ENCODE measurements at regions not wholly inside any gene's neighbourhood (a gene's known extent, or its start where the extent isn't known, plus 50 kb on each side); places are given as distances from the start of the nearest gene placed in this dataset.
"Not testable (repeated sequence)": the region's sequence is repeated elsewhere in the genome, so short reads cannot be mapped to it uniquely, and the experiment has no call there.

- Histone ChIP-seq H3K27me3 (no peaks in the 10 kb centered on the region), H3K9me3 (no peaks in the 10 kb centered on the region), H3K36me3 (no peaks in the 10 kb centered on the region), H3K4me1 (peaks cover 0 to 11% (median 5%) of the 10 kb centered on the region in 4 donors), H3K27ac (no peak overlapping the region), H3K4me3 (no peak overlapping the region)
- WGBS, 2 donors (ENCODE audit: low coverage in 1 of 2) = 71 to 86% methylated on average over 3 of the region's 3 CpGs
- no peak for TF ChIP-seq EP300 (IDR thresholded peaks at IDR 0.05; ENCODE audit: low read depth)
- TF ChIP-seq POLR2A (IDR thresholded peaks at IDR 0.05) = no peak
- TF ChIP-seq POLR2AphosphoS5 (IDR thresholded peaks at IDR 0.05) = no peak
- intact Hi-C loops (cut with DNase I; ENCODE audit: low total_unique reads) = no loop called here
- no peak for DNase-seq
- in situ Hi-C loops (cut with MboI; ENCODE audit: low pct_ligation_motif_present in 1 of 4, low pct_unique_long_range_greater_than_20kb in 1 of 4, low sequenced_read_pairs in 3 of 4) = no loop called here
Measured at GRCh38 chr3:72515281-72515680, 333.0 kb downstream of the SHQ1 start.

- DNase-seq = no peak
- WGBS, 2 donors (ENCODE audit: low coverage in 1 of 2) = 67 to 88% methylated on average over 2 to 3 of the region's 3 CpGs
- in situ Hi-C loops (cut with MboI; ENCODE audit: low pct_ligation_motif_present in 1 of 4, low pct_unique_long_range_greater_than_20kb in 1 of 4, low sequenced_read_pairs in 3 of 4) = no loop called here
- H3K4me1 ChIP-seq = no peaks in the 10 kb centered on the region
- no peaks in the 10 kb centered on the region for H3K9me3 ChIP-seq
- no peak overlapping the region for H3K4me3 ChIP-seq
- intact Hi-C loops (cut with DNase I; ENCODE audit: low total_unique reads) = no loop called here
- TF ChIP-seq POLR2AphosphoS5 (IDR thresholded peaks at IDR 0.05) (no peak), EP300 (IDR thresholded peaks at IDR 0.05; ENCODE audit: low read depth) (no peak), POLR2A (IDR thresholded peaks at IDR 0.05) (no peak), CTCF (IDR thresholded peaks at IDR 0.05) (no peak)
- H3K27ac ChIP-seq = no peak overlapping the region
- H3K27me3 ChIP-seq = no peaks in the 10 kb centered on the region
- no peaks in the 10 kb centered on the region for H3K36me3 ChIP-seq
Measured at GRCh38 chr3:72510247-72510646, 338.0 kb downstream of the SHQ1 start.

GRCh38 chr3:72505539-72506405 lies 342.5 kb downstream of the SHQ1 start:
- TF ChIP-seq POLR2A (IDR thresholded peaks at IDR 0.05) = no peak
- no peak for TF ChIP-seq CTCF (IDR thresholded peaks at IDR 0.05)
- no peak for TF ChIP-seq POLR2AphosphoS5 (IDR thresholded peaks at IDR 0.05)
- no peak for TF ChIP-seq EP300 (IDR thresholded peaks at IDR 0.05; ENCODE audit: low read depth)
- no peak for DNase-seq
- intact Hi-C loops (cut with DNase I; ENCODE audit: low total_unique reads) = no loop called here
- in situ Hi-C loops (cut with MboI; ENCODE audit: low pct_ligation_motif_present in 1 of 4, low pct_unique_long_range_greater_than_20kb in 1 of 4, low sequenced_read_pairs in 3 of 4) = no loop called here
- no peaks in the 10 kb centered on the region for H3K9me3 ChIP-seq
- no peak overlapping the region for H3K27ac ChIP-seq
- H3K36me3 ChIP-seq = no peaks in the 10 kb centered on the region
- no peaks in the 10 kb centered on the region for H3K27me3 ChIP-seq
- WGBS, 2 donors (ENCODE audit: low coverage in 1 of 2) = 78 to 81% methylated on average over 5 to 6 of the region's 6 CpGs
- H3K4me3 ChIP-seq = no peak overlapping the region
- H3K4me1 ChIP-seq = no peaks in the 10 kb centered on the region

GRCh38 chr3:72497501-72497900 lies 350.7 kb downstream of the SHQ1 start:
- intact Hi-C loops (cut with DNase I; ENCODE audit: low total_unique reads); H3K4me1 ChIP-seq; H3K27me3 ChIP-seq; H3K9me3 ChIP-seq; DNase-seq; H3K27ac ChIP-seq; H3K4me3 ChIP-seq; in situ Hi-C loops (cut with MboI; ENCODE audit: low pct_ligation_motif_present in 1 of 4, low pct_unique_long_range_greater_than_20kb in 1 of 4, low sequenced_read_pairs in 3 of 4); H3K36me3 ChIP-seq: not testable (repeated sequence)
- WGBS, 2 donors (ENCODE audit: low coverage in 1 of 2) = 85 to 87% methylated on average over 3 to 7 of the region's 7 CpGs

- no peak for DNase-seq
- intact Hi-C loops (cut with DNase I; ENCODE audit: low total_unique reads) = no loop called here
- WGBS, 2 donors (ENCODE audit: low coverage in 1 of 2) = 58 to 80% methylated on average over 3 of the region's 4 CpGs
- H3K27ac ChIP-seq = no peak overlapping the region
- no peaks in the 10 kb centered on the region for H3K36me3 ChIP-seq
- TF ChIP-seq CTCF (IDR thresholded peaks at IDR 0.05) = no peak
- TF ChIP-seq POLR2AphosphoS5 (IDR thresholded peaks at IDR 0.05) = no peak
- TF ChIP-seq EP300 (IDR thresholded peaks at IDR 0.05; ENCODE audit: low read depth) = no peak
- no peak for TF ChIP-seq POLR2A (IDR thresholded peaks at IDR 0.05)
- in situ Hi-C loops (cut with MboI; ENCODE audit: low pct_ligation_motif_present in 1 of 4, low pct_unique_long_range_greater_than_20kb in 1 of 4, low sequenced_read_pairs in 3 of 4) = no loop called here
- no peaks in the 10 kb centered on the region for H3K9me3 ChIP-seq
- no peak overlapping the region for H3K4me3 ChIP-seq
- no peaks in the 10 kb centered on the region for H3K4me1 ChIP-seq
- no peaks in the 10 kb centered on the region for H3K27me3 ChIP-seq
Measured at GRCh38 chr3:72496051-72496670, 352.1 kb downstream of the SHQ1 start.

Data from transverse colon (tissue), 4 donors.